Smooth muscle cell (in vitro differentiated cells): ENCODE measurements at regions not wholly inside any gene's neighbourhood (a gene's known extent, or its start where the extent isn't known, plus 50 kb on each side); places are given as distances from the start of the nearest gene placed in this dataset.

ENCODE experiments used
- DNase-seq: peaks from one replicate; lab custom pipeline; 2025; ENCODE audit not compliant: unreplicated experiment; lab: John Stamatoyannopoulos, UW
- H2AFZ ChIP-seq: fragments of 200-600 bp; sonication (generic); 2 replicates; pipeline ENCODE4 v1.6.0; 2016; ENCODE audit warnings: antibody characterized with exemption, low read depth, mild to moderate bottlenecking
- H3F3A ChIP-seq: fragments of 200-600 bp; sonication (generic); 2 replicates; pipeline ENCODE4 v1.6.0; 2017; ENCODE audit warnings: antibody characterized with exemption, low read depth
- H3K27ac ChIP-seq: fragments of 200-600 bp; sonication (generic); 2 replicates; pipeline ENCODE4 v1.5.1; 2016; ENCODE audit warnings: low read depth, mild to moderate bottlenecking
- H3K27me3 ChIP-seq: fragments of 200-600 bp; sonication (generic); 2 replicates; pipeline ENCODE4 v1.6.1; 2016; ENCODE audit warnings: low read depth, mild to moderate bottlenecking
- H3K36me3 ChIP-seq: fragments of 200-600 bp; sonication (generic); 2 replicates; pipeline ENCODE4 v1.5.1; 2016; ENCODE audit warnings: low read depth
- H3K4me1 ChIP-seq: fragments of 200-600 bp; sonication (generic); 2 replicates; pipeline ENCODE4 v1.5.1; 2016; ENCODE audit warnings: low read depth
- H3K4me2 ChIP-seq: fragments of 200-600 bp; sonication (generic); 2 replicates; pipeline ENCODE4 v1.6.0; 2016; ENCODE audit warnings: mild to moderate bottlenecking
- H3K4me3 ChIP-seq: fragments of 200-600 bp; sonication (generic); 2 replicates; pipeline ENCODE4 v1.5.1; 2016; ENCODE audit warnings: mild to moderate bottlenecking
- H3K79me2 ChIP-seq: fragments of 200-600 bp; sonication (generic); 2 replicates; pipeline ENCODE4 v1.6.0; 2016; ENCODE audit warnings: low read depth, mild to moderate bottlenecking
- H3K9ac ChIP-seq: fragments of 200-600 bp; sonication (generic); 2 replicates; pipeline ENCODE4 v1.6.0; 2016; ENCODE audit warnings: low read depth
- H3K9me3 ChIP-seq: fragments of 200-600 bp; sonication (generic); replicated peaks from 2 replicates; pipeline ENCODE4 v1.5.1; 2016; ENCODE audit warnings: low read depth
- H4K20me1 ChIP-seq: fragments of 200-600 bp; sonication (generic); 2 replicates; pipeline ENCODE4 v1.6.0; 2016; ENCODE audit warnings: low read depth
- CTCF ChIP-seq: fragments of 200-600 bp; sonication (generic); IDR thresholded peaks from 2 replicates; pipeline ENCODE4 v1.5.1; 2017; ENCODE audit warnings: borderline replicate concordance, mild to moderate bottlenecking, antibody characterized with exemption; ENCODE audit not compliant: insufficient read depth, poor library complexity, severe bottlenecking
- WGBS: methylation state at CpG from one replicate; pipeline ENCODE4 v1.1.7; 2016; ENCODE audit warnings: low lambda C conversion rate; 5-methylcytosine and 5-hydroxymethylcytosine counted together

- Histone ChIP-seq H3K9me3 (no peaks in the 10 kb centered on the region), H3K4me3 (no peak overlapping the region), H3K27me3 (no peaks in the 10 kb centered on the region), H4K20me1 (no peaks in the 10 kb centered on the region), H3K9ac (no peak overlapping the region), H3K27ac (no peak overlapping the region), H3K4me1 (no peaks in the 10 kb centered on the region), H3F3A (no peaks in the 10 kb centered on the region), H2AFZ (no peak overlapping the region), H3K79me2 (no peaks in the 10 kb centered on the region), H3K36me3 (no peaks in the 10 kb centered on the region), H3K4me2 (no peak overlapping the region)
- no peak for TF ChIP-seq CTCF
- 94% methylated on average over 8 of the region's 8 CpGs for whole genome bisulfite sequencing
- no peak for DNase-seq
These were observed 64.3 kb downstream of the SHANK2 start for GRCh38 chr11:71188073-71188472.

GRCh38 chr11:71186806-71187205, 65.6 kb downstream of the SHANK2 start:
- WGBS: 94% methylated on average over 8 of the region's 8 CpGs
- no peaks in the 10 kb centered on the region for H3K36me3 ChIP-seq
- no peak overlapping the region for H3K9ac ChIP-seq
- H3K79me2 ChIP-seq: no peaks in the 10 kb centered on the region
- no peak overlapping the region for H3K4me2 ChIP-seq
- no peak for TF ChIP-seq CTCF
- no peaks in the 10 kb centered on the region for H4K20me1 ChIP-seq
- H3K4me1 ChIP-seq: no peaks in the 10 kb centered on the region
- H2AFZ ChIP-seq: no peak overlapping the region
- no peak for DNase-seq
- no peak overlapping the region for H3K4me3 ChIP-seq
- H3F3A ChIP-seq: no peaks in the 10 kb centered on the region
- no peaks in the 10 kb centered on the region for H3K27me3 ChIP-seq
- no peak overlapping the region for H3K27ac ChIP-seq
- H3K9me3 ChIP-seq: no peaks in the 10 kb centered on the region

- Histone ChIP-seq H3K79me2 (no peaks in the 10 kb centered on the region), H3K4me1 (no peaks in the 10 kb centered on the region), H3K9me3 (no peaks in the 10 kb centered on the region), H3K36me3 (no peaks in the 10 kb centered on the region), H3K27me3 (no peaks in the 10 kb centered on the region), H4K20me1 (peaks cover 5% of the 10 kb centered on the region), H3K27ac (no peak overlapping the region), H2AFZ (no peak overlapping the region), H3K9ac (no peak overlapping the region), H3K4me3 (no peak overlapping the region), H3K4me2 (no peak overlapping the region), H3F3A (no peaks in the 10 kb centered on the region)
- no peak for TF ChIP-seq CTCF
- 95% methylated on average over 3 of the region's 3 CpGs for WGBS
- DNase-seq: no peak
These were observed 67.0 kb downstream of the SHANK2 start for GRCh38 chr11:71185411-71185810.

GRCh38 chr11:71184421-71185210, 67.8 kb downstream of the SHANK2 start:
- H3F3A ChIP-seq: no peaks in the 10 kb centered on the region
- no peak overlapping the region for H2AFZ ChIP-seq
- no peak overlapping the region for H3K9ac ChIP-seq
- TF ChIP-seq CTCF: no peak
- 93% methylated on average over 12 of the region's 12 CpGs for WGBS
- no peak overlapping the region for H3K27ac ChIP-seq
- H3K27me3 ChIP-seq: no peaks in the 10 kb centered on the region
- H3K4me2 ChIP-seq: no peak overlapping the region
- no peaks in the 10 kb centered on the region for H3K4me1 ChIP-seq
- H3K79me2 ChIP-seq: no peaks in the 10 kb centered on the region
- H3K4me3 ChIP-seq: no peak overlapping the region
- peaks cover 12% of the 10 kb centered on the region for H4K20me1 ChIP-seq
- H3K36me3 ChIP-seq: no peaks in the 10 kb centered on the region
- no peak for DNase-seq
- no peaks in the 10 kb centered on the region for H3K9me3 ChIP-seq
